Activated CD4-positive, alpha-beta T cell treated with anti-CD3 and anti-CD28 coated beads, Interleukin-2, amount 50 U/mL, for 4 hours (primary cell): ENCODE measurements at regions not wholly inside any gene's neighbourhood (a gene's known extent, or its start where the extent isn't known, plus 50 kb on each side); places are given as distances from the start of the nearest gene placed in this dataset.
"Not testable (repeated sequence)": the region's sequence is repeated elsewhere in the genome, so short reads cannot be mapped to it uniquely, and the experiment has no call there.

Experiments used
- DNase-seq, 2 experiments: peaks; one replicate each; pipeline ENCODE4 v3.0.0-alpha.2; 2020

GRCh38 chr20:1810572-1810925 lies 84.7 kb upstream of the SIRPA start:
- DNase-seq, result no peak

- DNase-seq, result no peak
Measured at GRCh38 chr20:1809611-1810510, 85.3 kb upstream of the SIRPA start.

GRCh38 chr20:1809131-1809572 lies 86.1 kb upstream of the SIRPA start:
- no peak for DNase-seq

- no peak for DNase-seq
Measured at GRCh38 chr20:1808101-1808500, 87.1 kb upstream of the SIRPA start.

- no peak for DNase-seq
Measured at GRCh38 chr20:1807394-1807793, 87.8 kb upstream of the SIRPA start.

GRCh38 chr20:1806456-1806855 lies 88.8 kb upstream of the SIRPA start:
- DNase-seq, result no peak

- no peak for DNase-seq
Measured at GRCh38 chr20:1805816-1806215, 89.4 kb upstream of the SIRPA start.

GRCh38 chr20:1805161-1805581 lies 90.0 kb upstream of the SIRPA start:
- no peak for DNase-seq

GRCh38 chr20:1804554-1804956 lies 90.7 kb upstream of the SIRPA start:
- DNase-seq, result no peak

- no peak for DNase-seq
Measured at GRCh38 chr20:1803932-1804501, 91.2 kb upstream of the SIRPA start.

GRCh38 chr20:1803061-1803931 lies 91.9 kb upstream of the SIRPA start:
- no peak for DNase-seq

- DNase-seq, result peak in 1 of 2 experiments; percentile 5
Measured at GRCh38 chr20:1802385-1803060, 92.7 kb upstream of the SIRPA start.

- no peak for DNase-seq
Measured at GRCh38 chr20:1801929-1802306, 93.3 kb upstream of the SIRPA start.

- no peak for DNase-seq
Measured at GRCh38 chr20:1801225-1801928, 93.8 kb upstream of the SIRPA start.

GRCh38 chr20:1800777-1801176 lies 94.4 kb upstream of the SIRPA start:
- DNase-seq, result no peak

- DNase-seq, result no peak
Measured at GRCh38 chr20:1800180-1800579, 95.0 kb upstream of the SIRPA start.

GRCh38 chr20:1799746-1800145 lies 95.5 kb upstream of the SIRPA start:
- not testable (repeated sequence) for DNase-seq

- no peak for DNase-seq
Measured at GRCh38 chr20:1798982-1799381, 96.2 kb upstream of the SIRPA start.

- no peak for DNase-seq
Measured at GRCh38 chr20:1793821-1794220, 101.4 kb upstream of the SIRPA start.

- no peak for DNase-seq
Measured at GRCh38 chr20:1792274-1792673, 102.9 kb upstream of the SIRPA start.

GRCh38 chr20:1790386-1790785 lies 104.8 kb upstream of the SIRPA start:
- no peak for DNase-seq

GRCh38 chr20:1788044-1788443 lies 107.2 kb upstream of the SIRPA start:
- DNase-seq, result no peak
